AG10803 (cell line): ENCODE measurements at regions not wholly inside any gene's neighbourhood (a gene's known extent, or its start where the extent isn't known, plus 50 kb on each side); places are given as distances from the start of the nearest gene placed in this dataset.

Experiments
- DNase-seq: peaks from one replicate; pipeline ENCODE4 v3.0.0; 2010; ENCODE audit warnings: low read depth
- H3K4me3 ChIP-seq: 2 replicates; pipeline ENCODE4 v1.5.1; 2011; ENCODE audit warnings: mild to moderate bottlenecking, low read length, control low read depth
- TF ChIP-seq, protein P1 (sequence below): conservative IDR thresholded peaks from 2 replicates; pipeline ENCODE4 v1.5.1; 2011; ENCODE audit warnings: mild to moderate bottlenecking, low read length, control low read depth, inconsistent platforms

- no peak for DNase-seq
- TF ChIP-seq, protein P1, sequence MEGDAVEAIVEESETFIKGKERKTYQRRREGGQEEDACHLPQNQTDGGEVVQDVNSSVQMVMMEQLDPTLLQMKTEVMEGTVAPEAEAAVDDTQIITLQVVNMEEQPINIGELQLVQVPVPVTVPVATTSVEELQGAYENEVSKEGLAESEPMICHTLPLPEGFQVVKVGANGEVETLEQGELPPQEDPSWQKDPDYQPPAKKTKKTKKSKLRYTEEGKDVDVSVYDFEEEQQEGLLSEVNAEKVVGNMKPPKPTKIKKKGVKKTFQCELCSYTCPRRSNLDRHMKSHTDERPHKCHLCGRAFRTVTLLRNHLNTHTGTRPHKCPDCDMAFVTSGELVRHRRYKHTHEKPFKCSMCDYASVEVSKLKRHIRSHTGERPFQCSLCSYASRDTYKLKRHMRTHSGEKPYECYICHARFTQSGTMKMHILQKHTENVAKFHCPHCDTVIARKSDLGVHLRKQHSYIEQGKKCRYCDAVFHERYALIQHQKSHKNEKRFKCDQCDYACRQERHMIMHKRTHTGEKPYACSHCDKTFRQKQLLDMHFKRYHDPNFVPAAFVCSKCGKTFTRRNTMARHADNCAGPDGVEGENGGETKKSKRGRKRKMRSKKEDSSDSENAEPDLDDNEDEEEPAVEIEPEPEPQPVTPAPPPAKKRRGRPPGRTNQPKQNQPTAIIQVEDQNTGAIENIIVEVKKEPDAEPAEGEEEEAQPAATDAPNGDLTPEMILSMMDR: no peak
- no peak overlapping the region for H3K4me3 ChIP-seq
These were observed 95.5 kb upstream of the CPEB2 start for GRCh38 chr4:14906805-14907204.

- no peak for DNase-seq
- H3K4me3 ChIP-seq: no peak overlapping the region
- TF ChIP-seq, protein P1: no peak
These were observed 93.6 kb upstream of the CPEB2 start for GRCh38 chr4:14908635-14909034.

DNA sequence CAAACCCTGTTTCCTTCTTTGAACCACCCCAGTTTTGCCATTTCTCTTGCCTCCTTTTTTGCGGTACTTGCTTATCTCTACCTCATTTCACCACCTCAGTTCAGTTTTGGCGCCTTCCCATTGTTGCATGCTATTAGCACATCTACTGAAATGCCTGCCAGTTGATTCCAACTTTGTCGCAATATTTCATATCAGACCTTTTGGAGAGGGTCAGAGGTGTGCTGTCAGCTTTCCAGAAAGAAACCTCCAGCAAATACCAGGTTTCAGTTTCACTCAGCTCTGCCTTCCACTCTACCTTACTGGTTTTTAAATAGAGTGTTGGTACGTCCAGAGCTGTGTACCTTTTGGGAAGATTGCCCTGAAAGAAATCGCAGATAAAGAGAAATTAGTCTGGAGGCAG is 91.9 kb upstream of the CPEB2 start:
- H3K4me3 ChIP-seq: no peak overlapping the region
- no peak for DNase-seq
- TF ChIP-seq, protein P1: no peak

DNA sequence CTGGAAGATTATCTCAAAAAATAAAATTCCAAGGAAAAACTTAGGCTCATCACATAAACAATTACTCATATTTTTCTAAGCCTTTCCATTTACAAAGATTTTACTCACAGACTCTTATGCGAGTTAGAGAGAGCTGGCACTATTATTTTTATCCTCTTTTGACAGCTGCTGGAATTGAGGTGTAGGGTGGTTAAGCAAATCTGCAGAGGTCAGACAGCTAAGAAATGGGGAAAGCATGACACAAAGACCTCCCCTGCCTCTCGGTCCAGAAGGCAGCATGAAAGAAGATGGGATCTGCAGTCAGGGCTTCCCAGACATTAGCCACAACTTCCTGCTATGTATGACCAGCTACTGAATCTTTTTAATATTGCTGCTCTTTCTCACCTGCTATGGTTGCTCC is 89.9 kb upstream of the CPEB2 start:
- TF ChIP-seq, protein P1: no peak
- no peak for DNase-seq
- no peak overlapping the region for H3K4me3 ChIP-seq

DNA sequence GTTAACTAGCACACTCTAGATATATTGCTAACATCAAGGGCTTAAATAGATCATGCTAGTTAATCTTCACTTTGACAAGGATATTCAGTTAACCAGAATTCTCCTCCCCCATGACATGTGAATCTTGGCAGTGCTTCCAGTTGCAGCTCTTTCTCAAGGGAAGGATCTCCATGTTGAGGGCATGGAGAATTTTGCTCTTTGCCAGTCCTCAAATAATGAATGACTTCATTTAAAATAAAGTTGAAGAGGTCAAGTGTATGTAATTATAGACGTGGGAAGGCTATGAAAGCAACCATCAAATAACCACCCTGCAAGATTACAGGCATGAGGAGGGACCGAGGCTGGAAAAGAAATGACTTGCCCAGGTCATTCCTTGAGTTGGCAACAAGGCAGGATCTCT is 87.3 kb upstream of the CPEB2 start:
- DNase-seq: no peak
- TF ChIP-seq, protein P1: no peak
- no peak overlapping the region for H3K4me3 ChIP-seq

DNA sequence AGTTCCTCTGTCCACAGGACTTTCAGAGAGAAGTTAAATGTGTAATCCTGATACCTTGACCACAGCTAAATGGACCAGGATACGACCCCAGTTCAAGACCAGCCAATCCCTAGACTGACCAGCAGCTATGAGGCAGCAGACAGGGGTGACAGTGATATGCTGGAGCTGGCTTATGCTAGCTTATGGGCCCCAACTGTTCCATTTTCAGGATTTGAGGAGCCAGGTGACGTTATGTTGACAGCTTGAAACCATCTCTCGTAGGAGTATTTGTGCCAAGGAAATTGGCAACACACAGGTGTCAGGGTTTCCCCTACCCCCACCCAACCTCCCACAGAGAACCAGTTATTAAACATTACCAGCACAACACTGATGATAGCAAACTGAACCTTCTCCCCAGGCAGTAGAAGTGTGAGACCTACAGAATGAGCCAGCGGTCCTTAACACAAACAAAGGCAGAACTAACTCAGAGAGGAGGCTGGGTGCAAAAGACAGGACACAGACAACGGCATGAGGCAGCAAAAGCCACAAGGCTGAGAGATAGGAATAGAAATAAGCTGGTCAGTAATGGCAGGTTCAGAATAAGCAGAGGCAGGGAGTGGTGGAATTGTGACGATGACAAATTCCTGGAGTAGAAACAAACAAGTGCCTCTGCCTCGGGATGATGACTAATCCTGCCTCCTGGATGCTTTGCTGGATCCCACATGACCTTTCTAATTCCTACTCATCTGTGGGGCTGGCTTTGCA is 85.6 kb upstream of the CPEB2 start:
- TF ChIP-seq, protein P1: no peak
- H3K4me3 ChIP-seq: no peak overlapping the region
- DNase-seq: peak; percentile 38

GRCh38 chr4:14917298-14917633 is 85.0 kb upstream of the CPEB2 start:
- TF ChIP-seq, protein P1: no peak
- no peak for DNase-seq
- no peak overlapping the region for H3K4me3 ChIP-seq
